Upper lobe of left lung (tissue), 6 donors: ENCODE measurements at regions not wholly inside any gene's neighbourhood (a gene's known extent, or its start where the extent isn't known, plus 50 kb on each side); places are given as distances from the start of the nearest gene placed in this dataset.

Experiments
- ATAC-seq, 2 donors: fragments of 200-7000 bp; cut with Tn5 transposase; one replicate each; pipeline ENCODE4 v1.9.1; 2022; ENCODE audit warnings: mild to moderate bottlenecking in 2 of 2, moderate library complexity in 2 of 2; ENCODE audit not compliant: low FRiP score in 2 of 2
- DNase-seq, 2 donors: peaks; one replicate each; pipeline ENCODE4 v3.0.0-alpha.2; 2019 to 2020
- H3K27ac ChIP-seq, 4 donors: fragments of 200-600 bp; sonication (generic); one replicate each; pipeline ENCODE4 v1.5.1; 2016 to 2019
- H3K27me3 ChIP-seq, 4 donors: fragments of 200-600 bp; sonication (generic); one replicate each; pipeline ENCODE4 v1.5.1; 2017 to 2019
- H3K36me3 ChIP-seq, 4 donors: fragments of 200-600 bp; sonication (generic); one replicate each; pipeline ENCODE4 v1.5.1; 2016 to 2019
- H3K4me1 ChIP-seq, 4 donors: fragments of 200-600 bp; sonication (generic); one replicate each; pipeline ENCODE4 v1.5.1; 2018 to 2019
- H3K4me3 ChIP-seq, 4 donors: fragments of 200-600 bp; sonication (generic); one replicate each; pipeline ENCODE4 v1.5.1; 2017 to 2019; ENCODE audit warnings: mild to moderate bottlenecking in 2 of 4, moderate library complexity in 1 of 4
- H3K9me3 ChIP-seq, 4 donors: fragments of 200-600 bp; sonication (generic); one replicate each; pipeline ENCODE4 v1.5.1; 2018 to 2019
- CTCF ChIP-seq, 6 experiments: fragments of 450-650 bp in 4 of 6; fragments of 200-600 bp in 2 of 6; sonication (generic) in 2 of 6; IDR thresholded peaks; one replicate each; pipeline ENCODE4 v1.5.1; 2016 to 2019; ENCODE audit warnings: antibody characterized with exemption in 6 of 6
- EP300 ChIP-seq, 4 donors: sonication (generic); formaldehyde crosslinking; IDR thresholded peaks; one replicate each; pipeline ENCODE4 v1.5.1; 2017; ENCODE audit warnings: antibody characterized with exemption in 4 of 4, control low read depth in 2 of 4
- POLR2A ChIP-seq, 4 donors: fragments of 450-650 bp; IDR thresholded peaks; one replicate each; pipeline ENCODE4 v1.5.1; 2016 to 2017; ENCODE audit warnings: antibody characterized with exemption in 4 of 4, mild to moderate bottlenecking in 2 of 4
- POLR2AphosphoS5 ChIP-seq, 2 donors: sonication (generic); formaldehyde crosslinking; IDR thresholded peaks; one replicate each; pipeline ENCODE4 v1.5.1; 2017; ENCODE audit warnings: antibody characterized with exemption in 2 of 2
- WGBS, 2 donors: methylation state at CpG; one replicate each; pipeline ENCODE4 v1.1.5; 2017 to 2018; 5-methylcytosine and 5-hydroxymethylcytosine counted together
- donor health status: DM: no; HTN: no; CAD: no; lungs with moderate emphysema.
- donor health status: DM: no; HTN: yes; CAD: no; lungs with severe emphysema.

- TF ChIP-seq POLR2AphosphoS5 (IDR thresholded peaks at IDR 0.05) (no peak), CTCF (IDR thresholded peaks at IDR 0.05) (no peak), EP300 (IDR thresholded peaks at IDR 0.05) (no peak), POLR2A (IDR thresholded peaks at IDR 0.05) (no peak)
- no peak for DNase-seq
- WGBS, 2 donors: 68 to 78% methylated on average over 1 of the region's 1 CpG
- Histone ChIP-seq H3K4me1 (no peaks in the 10 kb centered on the region), H3K27ac (no peak overlapping the region), H3K36me3 (no peaks in the 10 kb centered on the region), H3K9me3 (no peaks in the 10 kb centered on the region), H3K4me3 (no peak overlapping the region), H3K27me3 (no peaks in the 10 kb centered on the region)
- no peak for ATAC-seq
Measured at GRCh38 chr9:82271106-82271561, 282.6 kb downstream of the SPATA31D1 start.

GRCh38 chr9:82273121-82273520, 284.5 kb downstream of the SPATA31D1 start:
- 53 to 62% methylated on average over 1 of the region's 1 CpG for WGBS, 2 donors
- H3K4me3 ChIP-seq: no peak overlapping the region
- TF ChIP-seq EP300 (IDR thresholded peaks at IDR 0.05) (no peak), CTCF (IDR thresholded peaks at IDR 0.05) (no peak), POLR2A (IDR thresholded peaks at IDR 0.05) (no peak), POLR2AphosphoS5 (IDR thresholded peaks at IDR 0.05) (no peak)
- H3K27ac ChIP-seq: no peak overlapping the region
- no peaks in the 10 kb centered on the region for H3K27me3 ChIP-seq
- no peak for DNase-seq
- H3K4me1 ChIP-seq: no peaks in the 10 kb centered on the region
- H3K36me3 ChIP-seq: no peaks in the 10 kb centered on the region
- H3K9me3 ChIP-seq: no peaks in the 10 kb centered on the region
- ATAC-seq: no peak

GRCh38 chr9:82275258-82275927, 286.8 kb downstream of the SPATA31D1 start:
- Histone ChIP-seq H3K27ac (no peak overlapping the region), H3K4me1 (no peaks in the 10 kb centered on the region), H3K4me3 (no peak overlapping the region), H3K36me3 (no peaks in the 10 kb centered on the region), H3K27me3 (no peaks in the 10 kb centered on the region), H3K9me3 (no peaks in the 10 kb centered on the region)
- TF ChIP-seq CTCF (IDR thresholded peaks at IDR 0.05) (no peak), EP300 (IDR thresholded peaks at IDR 0.05) (no peak), POLR2AphosphoS5 (IDR thresholded peaks at IDR 0.05) (no peak), POLR2A (IDR thresholded peaks at IDR 0.05) (no peak)
- DNase-seq: no peak
- no peak for ATAC-seq
- 89 to 97% methylated on average over 6 of the region's 6 CpGs for WGBS, 2 donors

- no peak for TF ChIP-seq POLR2AphosphoS5 (IDR thresholded peaks at IDR 0.05)
- no peak for TF ChIP-seq EP300 (IDR thresholded peaks at IDR 0.05)
- no peak for TF ChIP-seq POLR2A (IDR thresholded peaks at IDR 0.05)
- TF ChIP-seq CTCF (IDR thresholded peaks at IDR 0.05): no peak
- ATAC-seq (no peak), DNase-seq (no peak)
- H3K9me3 ChIP-seq: no peaks in the 10 kb centered on the region
- H3K4me3 ChIP-seq: no peak overlapping the region
- H3K4me1 ChIP-seq: no peaks in the 10 kb centered on the region
- H3K36me3 ChIP-seq: no peaks in the 10 kb centered on the region
- H3K27me3 ChIP-seq: no peaks in the 10 kb centered on the region
- H3K27ac ChIP-seq: no peak overlapping the region
Measured at GRCh38 chr9:82281066-82281465, 292.5 kb downstream of the SPATA31D1 start.

GRCh38 chr9:82284758-82285157, 296.2 kb downstream of the SPATA31D1 start:
- Histone ChIP-seq H3K4me1 (no peaks in the 10 kb centered on the region), H3K4me3 (no peak overlapping the region), H3K36me3 (no peaks in the 10 kb centered on the region), H3K27ac (no peak overlapping the region), H3K9me3 (peaks cover 0 to 5% (median 0%) of the 10 kb centered on the region in 4 donors), H3K27me3 (no peaks in the 10 kb centered on the region)
- WGBS, 2 donors: 84 to 89% methylated on average over 3 of the region's 3 CpGs
- ATAC-seq (no peak), DNase-seq (no peak)
- TF ChIP-seq CTCF (IDR thresholded peaks at IDR 0.05): no peak
- TF ChIP-seq POLR2AphosphoS5 (IDR thresholded peaks at IDR 0.05): no peak
- no peak for TF ChIP-seq EP300 (IDR thresholded peaks at IDR 0.05)
- no peak for TF ChIP-seq POLR2A (IDR thresholded peaks at IDR 0.05)
